A172 (cell line): ENCODE measurements at regions not wholly inside any gene's neighbourhood (a gene's known extent, or its start where the extent isn't known, plus 50 kb on each side); places are given as distances from the start of the nearest gene placed in this dataset.

Experiments
- DNase-seq: peaks from one replicate; pipeline ENCODE4 v3.0.0-alpha.2; 2015; ENCODE audit warnings: low spot score

- DNase-seq: no peak
These were observed 384.0 kb downstream of the SHANK2 start for GRCh38 chr11:70868341-70868885.

GRCh38 chr11:70869054-70869453 lies 383.3 kb downstream of the SHANK2 start:
- no peak for DNase-seq

DNA sequence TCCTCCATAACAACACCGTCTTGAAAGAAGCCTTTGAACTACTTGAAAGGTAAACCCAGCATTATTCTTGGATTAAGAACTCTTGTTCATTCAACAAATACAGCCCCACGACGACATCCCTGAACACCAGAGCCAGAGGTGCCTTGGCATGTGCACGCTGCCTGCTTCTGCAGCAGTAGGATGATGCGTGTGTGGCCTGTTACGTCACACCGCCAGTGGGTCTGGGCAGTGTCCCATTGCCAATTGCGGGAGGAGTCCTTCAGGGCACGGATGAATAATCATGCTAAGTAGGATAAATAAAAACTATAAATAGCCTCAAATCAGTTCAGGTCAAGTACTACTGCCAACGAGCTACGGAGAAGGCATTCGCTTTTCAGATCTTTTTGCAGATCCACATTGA lies 380.5 kb downstream of the SHANK2 start:
- no peak for DNase-seq

GRCh38 chr11:70872299-70872698 lies 380.1 kb downstream of the SHANK2 start:
- no peak for DNase-seq

GRCh38 chr11:70872955-70873735 lies 379.2 kb downstream of the SHANK2 start:
- no peak for DNase-seq

DNA sequence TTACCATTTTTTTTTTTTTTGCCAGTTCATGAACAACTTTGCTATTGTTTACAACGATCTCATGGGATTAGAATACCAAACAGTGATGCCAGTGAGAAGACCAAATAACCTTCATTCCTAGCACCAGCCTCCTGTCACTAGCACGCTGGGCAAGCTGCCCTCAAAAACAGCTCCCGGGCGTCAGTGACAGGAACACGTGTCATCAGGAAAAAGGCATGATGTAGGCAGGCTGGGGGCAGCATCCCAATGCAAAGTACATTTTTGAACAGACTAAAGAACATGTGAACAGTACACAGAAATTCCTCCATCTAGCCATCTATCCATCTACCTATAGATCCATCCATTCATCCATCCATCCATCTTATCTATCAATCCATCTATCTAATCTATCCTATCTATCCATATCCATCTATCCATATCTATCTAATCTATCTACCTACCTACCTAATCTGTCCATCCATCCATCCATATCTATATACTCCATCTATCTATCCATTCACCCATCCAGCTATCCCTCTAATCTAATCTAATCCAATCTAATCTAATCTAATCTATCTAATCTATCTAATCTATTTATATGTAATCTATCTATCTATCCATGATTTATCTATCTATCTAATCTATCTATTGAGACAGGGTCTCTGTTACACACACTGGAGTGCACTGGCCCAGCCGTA lies 378.5 kb downstream of the SHANK2 start:
- DNase-seq: no peak

DNA sequence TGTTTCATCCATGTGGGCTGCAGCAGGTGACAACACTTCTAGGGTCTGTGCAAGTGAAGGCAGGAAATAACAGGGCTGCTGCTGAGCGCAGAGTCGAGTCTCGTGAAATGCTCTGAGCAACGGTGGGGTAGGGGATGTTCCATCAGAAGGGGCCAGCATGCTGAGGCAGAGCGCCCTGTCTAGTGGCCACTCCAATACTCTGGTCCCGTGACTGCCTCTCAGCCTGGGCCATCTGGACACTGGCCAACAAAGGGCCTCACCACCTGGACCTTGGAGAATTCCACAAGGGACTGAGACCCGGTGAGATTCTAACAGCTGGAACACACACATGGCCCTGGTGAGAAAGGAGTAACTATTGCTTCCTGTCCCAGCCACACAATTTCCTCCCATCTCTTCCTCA lies 375.7 kb downstream of the SHANK2 start:
- DNase-seq: no peak

DNA sequence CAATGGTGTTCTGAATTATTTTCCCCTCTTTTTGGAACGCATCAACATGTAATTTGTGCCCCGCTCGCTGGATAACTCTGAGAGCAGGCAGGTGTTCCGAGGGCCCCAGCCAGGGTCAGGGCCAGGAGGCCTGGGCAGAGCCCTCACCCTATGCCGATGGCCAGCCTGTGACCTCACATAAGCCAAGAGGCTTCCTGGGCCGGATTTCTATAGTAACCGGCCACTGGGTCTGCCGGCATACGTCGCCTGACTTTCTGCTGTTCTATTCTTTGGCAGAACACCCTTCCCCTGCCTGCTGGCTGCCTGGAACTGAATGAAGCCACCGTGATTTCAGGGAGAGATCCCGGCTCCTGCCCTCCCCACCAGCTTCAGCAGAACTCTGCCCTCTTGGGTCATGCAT lies 375.2 kb downstream of the SHANK2 start:
- DNase-seq: no peak

GRCh38 chr11:70878366-70878765 lies 374.0 kb downstream of the SHANK2 start:
- no peak for DNase-seq

GRCh38 chr11:70879601-70880285 lies 372.6 kb downstream of the SHANK2 start:
- DNase-seq: no peak

DNA sequence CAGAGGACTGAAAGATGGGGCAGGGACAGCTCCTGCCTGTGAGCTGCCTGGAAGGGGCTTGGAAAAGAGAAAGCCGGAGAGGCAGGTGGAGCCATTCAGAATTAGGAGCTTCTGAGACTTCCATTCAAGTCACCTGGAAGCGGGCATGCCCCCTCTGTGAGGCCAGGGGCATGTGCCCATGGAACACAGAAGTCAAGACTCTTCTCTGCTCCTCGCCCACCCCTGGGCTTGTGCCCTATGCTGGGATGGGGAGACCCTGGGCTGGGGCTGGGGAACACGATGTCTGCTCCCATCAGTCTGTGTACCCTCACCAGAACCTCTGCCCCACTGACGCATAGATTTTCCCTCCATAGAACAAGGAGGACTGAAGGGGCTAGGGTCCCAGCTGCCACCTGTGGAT lies 372.0 kb downstream of the SHANK2 start:
- no peak for DNase-seq

DNA sequence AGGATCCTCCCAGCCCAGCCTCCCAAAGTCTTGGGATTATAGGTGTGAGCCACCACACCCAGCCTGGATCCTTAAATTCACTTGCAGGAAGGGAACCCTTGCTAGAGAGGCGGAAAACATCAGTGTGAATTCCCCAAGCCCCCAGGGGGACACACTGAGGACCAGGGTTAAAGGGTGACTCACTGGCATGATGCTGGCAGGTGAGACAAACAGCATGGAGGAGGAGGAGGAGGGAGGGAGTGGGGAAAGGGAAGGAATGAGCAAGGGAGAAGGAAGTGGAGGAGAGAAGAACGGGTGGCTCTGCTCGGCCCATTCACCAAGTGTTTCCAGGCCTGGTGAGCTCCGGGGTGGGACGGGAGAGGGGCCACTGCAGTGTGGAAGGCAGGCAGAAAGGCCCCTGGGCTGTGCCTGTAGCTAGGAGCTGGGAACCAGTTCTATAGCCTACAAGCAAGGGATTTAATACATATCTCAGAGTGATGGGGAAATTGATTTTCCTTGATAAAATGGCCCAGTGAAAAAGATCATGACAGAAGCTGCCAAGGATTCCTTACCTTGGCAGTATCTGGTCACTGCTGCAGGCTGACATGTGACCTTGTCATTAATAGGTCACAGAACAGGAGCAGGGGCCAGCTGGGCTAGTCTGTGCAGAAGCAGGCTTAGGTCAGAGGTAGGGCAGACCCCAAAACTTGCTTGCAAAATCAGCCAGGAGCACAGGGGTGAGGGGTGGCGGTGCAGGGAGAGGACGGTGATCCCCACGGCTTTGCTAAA lies 370.2 kb downstream of the SHANK2 start:
- no peak for DNase-seq

GRCh38 chr11:70882716-70883085 lies 369.7 kb downstream of the SHANK2 start:
- no peak for DNase-seq

GRCh38 chr11:70883323-70883940 lies 368.9 kb downstream of the SHANK2 start:
- DNase-seq: no peak

DNA sequence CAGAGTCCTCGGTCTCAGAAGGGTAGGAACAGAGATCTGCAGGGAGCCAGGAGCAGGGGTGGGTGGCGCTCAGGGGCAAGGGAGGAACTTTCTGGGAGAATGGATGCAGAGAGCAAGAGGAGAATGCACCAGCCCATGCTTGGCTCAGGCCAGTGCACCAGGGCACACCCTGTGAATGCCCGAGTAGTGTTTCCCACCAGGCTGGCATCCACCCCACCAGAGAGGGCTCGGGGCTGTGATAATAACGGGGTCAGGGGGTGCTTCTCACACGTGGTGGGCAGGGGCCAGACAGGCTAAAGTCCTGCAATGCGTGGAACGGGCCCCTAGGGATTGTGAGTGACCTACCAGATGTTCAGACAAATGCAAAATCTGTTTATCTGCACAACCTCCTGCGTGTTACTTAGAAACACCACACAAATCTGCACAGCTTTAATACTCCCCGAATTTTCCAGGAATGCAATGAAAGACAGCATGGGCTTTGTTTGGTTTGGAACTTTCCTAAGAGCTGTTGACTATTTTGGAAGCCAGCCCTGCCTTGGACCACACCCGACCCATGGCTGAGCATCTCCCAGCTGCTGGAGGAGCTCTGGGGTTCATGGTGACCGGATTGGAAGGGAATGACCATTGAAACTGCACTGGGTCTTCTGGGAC lies 368.3 kb downstream of the SHANK2 start:
- no peak for DNase-seq

DNA sequence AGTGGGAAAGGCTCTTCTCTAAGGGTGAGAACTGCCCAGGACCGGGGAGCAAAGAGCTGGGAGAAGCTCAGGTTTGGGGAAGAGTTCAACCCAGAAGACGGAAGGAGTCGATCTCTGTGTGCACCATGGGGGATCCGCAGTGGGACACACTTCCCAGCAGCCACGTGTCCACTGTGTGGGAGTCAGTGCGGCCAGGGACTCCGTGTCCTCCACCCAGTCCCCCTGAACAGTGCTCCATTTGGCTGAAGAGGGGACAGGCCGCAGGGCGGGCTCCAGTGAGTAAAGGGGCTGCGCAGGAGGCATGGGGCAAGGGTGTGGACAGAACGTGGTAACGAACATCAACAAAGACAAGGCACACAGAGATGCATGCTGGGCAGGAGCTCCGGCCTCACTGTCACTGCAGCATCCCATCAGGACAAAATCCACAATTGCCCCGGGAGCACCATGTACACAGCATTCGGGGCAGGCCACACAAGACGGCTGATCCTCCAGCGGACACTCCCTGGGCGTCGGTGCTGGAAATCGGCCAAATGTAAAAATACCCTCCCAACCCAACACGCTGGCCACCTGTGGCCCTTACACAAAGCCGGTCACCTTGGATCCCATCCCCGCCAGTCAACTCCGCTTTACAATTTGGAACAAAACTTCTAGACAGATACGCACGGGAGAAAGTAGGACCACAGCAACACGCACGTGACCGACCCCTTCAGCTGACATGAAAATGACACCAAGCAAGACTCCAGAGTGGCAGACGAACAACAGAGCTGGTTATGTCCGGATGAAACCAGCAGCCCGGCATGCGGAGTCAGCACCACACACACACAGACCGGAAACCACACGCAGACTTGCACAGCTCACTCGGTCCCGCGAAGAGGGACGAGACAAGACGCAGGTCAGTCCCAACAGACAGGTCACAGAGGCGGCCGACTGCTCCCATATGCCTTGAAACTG lies 366.8 kb downstream of the SHANK2 start:
- no peak for DNase-seq

GRCh38 chr11:70886256-70886655 lies 366.1 kb downstream of the SHANK2 start:
- no peak for DNase-seq

DNA sequence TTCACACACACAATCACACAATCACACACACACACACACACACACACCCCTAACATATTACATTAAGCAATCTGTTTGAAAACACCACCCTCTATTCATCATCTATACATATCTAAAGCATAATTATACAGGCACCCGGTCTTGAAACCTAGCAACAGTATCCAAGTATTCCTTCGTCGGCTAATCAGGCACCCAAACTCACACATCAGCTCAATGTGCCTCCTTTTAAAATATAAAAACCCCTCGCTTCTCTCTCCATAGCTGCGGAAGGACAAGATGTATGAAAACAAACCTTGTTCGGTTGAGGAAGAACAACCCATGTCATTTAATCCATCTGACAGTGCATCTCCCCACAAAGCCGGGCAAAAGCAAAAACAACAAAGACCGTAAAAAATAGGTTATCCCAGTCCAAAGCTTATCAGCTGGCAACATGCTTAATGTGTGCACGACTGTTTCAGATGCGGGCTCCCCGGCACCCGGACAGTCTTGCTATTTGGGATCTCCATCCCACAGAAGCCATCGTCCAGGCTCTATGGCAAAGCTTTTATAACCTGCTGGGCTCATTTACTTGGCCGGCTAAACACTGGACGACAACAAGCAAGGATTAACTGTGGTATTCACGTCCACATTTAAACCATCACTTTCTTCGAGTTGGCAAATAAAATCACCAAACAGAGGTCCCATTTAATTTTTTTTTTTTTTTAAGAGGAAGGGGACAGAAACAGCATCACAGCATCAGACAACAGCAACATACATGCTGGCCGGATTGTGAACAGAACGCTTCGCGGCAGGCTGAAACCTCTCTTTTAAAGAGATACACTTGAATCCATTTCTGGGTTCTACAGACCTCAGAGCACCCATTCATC lies 365.5 kb downstream of the SHANK2 start:
- no peak for DNase-seq

GRCh38 chr11:70887542-70887827 lies 364.9 kb downstream of the SHANK2 start:
- no peak for DNase-seq
